ENCODE measurements at regions not wholly inside any gene's neighbourhood (a gene's known extent, or its start where the extent isn't known, plus 50 kb on each side); places are given as distances from the start of the nearest gene placed in this dataset.

DNA sequence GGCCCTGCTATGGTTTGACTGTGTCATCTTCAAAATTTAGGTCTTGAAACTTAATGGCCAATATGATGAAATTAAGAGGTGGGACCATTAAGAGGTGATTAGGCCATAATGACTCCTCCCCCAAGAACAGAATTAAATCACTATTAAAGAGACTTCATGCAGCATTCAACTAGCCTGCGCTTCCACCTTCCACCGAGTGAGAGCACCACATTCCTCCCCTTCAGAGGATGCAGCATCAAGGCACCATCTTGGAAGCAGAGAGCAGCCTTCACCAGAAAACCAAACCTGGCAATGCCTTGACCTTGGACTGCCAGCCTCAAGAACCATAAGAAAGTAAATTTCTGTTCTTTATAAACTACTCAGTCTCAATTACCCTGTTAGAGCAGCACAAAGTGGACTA is 371.1 kb upstream of the NFE2L3 start:
- DNase-seq (ENCODE audit: low spot score) = no peak

- no peak for DNase-seq (ENCODE audit: low spot score)
Measured at GRCh38 chr7:25781704-25782103, 370.3 kb upstream of the NFE2L3 start.

GRCh38 chr7:25786936-25787335 is 365.1 kb upstream of the NFE2L3 start:
- no peak for DNase-seq (ENCODE audit: low spot score)

- no peak for DNase-seq (ENCODE audit: low spot score)
Measured at GRCh38 chr7:25787336-25787735, 364.7 kb upstream of the NFE2L3 start.

GRCh38 chr7:25788371-25788770 is 363.6 kb upstream of the NFE2L3 start:
- no peak for DNase-seq (ENCODE audit: low spot score)

DNA sequence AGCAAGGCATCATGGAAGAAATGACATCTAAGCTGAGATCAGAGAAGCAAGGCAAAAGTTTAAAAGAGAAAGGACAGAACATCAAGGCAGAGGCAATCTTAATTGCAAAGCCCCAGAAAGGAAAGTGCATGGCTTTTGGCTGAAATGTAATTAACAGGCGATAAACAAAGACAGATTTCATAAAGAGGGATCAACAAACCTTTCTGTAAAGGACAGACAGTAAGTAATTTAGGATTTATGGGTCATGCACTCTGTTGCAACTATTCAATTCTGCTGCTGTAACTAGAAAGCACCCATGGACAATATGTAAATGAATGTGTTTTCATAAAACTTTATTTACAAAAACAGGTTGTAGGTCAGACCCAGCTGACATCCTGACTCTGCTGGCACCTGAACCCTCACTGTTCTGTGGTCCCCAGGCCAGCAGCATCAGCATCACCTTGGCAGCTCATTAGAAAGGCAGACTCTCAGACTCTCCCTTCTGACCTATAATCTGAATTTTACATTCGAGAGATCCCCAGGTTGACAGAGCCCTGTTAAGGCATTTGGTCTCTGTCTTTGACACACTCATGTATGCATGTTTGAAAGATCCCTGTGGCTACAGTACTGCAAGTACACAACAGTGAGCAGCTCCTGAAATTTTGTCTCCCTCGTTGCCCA is 362.9 kb upstream of the NFE2L3 start:
- no peak for DNase-seq (ENCODE audit: low spot score)

DNA sequence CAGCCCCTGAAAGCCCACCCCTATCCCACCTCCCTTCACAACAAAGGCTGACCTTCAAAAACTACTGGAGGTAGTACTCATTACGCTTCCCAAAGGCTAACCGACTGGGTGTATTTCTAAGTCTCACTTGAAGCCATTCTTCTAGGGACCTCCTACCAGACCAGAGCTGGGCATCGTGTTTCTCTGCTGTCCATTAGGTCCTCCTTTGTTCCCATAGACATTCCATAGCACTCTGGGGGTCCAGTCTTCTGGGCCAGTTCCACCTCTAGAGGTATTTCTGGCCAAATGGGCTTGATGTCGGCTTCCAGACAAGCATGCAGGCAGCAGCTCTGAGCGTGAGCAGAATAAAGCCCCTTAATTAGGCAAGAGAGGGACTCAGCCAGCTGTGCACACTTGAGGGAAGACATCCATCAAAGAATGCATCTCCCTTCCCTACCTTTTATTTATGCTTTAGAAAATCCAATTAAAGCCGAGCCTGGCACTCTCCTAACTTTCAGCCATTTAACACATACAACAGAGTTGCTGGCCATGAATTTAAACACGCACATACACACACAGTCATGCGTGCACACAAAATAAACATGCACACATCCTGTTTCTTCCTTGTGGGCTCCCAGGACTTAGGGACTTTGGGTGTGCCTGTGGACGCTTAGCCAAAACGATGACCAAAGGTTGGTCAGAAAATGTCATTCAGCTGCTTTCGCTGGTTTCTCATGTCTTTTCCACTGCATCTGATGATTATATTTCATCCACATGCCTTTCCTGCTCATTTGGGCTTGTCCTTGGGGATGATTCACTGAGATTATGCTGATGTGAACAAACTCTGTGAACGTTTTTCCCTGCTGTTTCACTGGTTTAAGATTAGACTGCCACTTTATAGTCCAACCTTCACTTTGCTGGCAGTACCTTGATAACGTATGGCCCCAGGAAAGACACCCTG is 362.0 kb upstream of the NFE2L3 start:
- DNase-seq (ENCODE audit: low spot score) = no peak

DNA sequence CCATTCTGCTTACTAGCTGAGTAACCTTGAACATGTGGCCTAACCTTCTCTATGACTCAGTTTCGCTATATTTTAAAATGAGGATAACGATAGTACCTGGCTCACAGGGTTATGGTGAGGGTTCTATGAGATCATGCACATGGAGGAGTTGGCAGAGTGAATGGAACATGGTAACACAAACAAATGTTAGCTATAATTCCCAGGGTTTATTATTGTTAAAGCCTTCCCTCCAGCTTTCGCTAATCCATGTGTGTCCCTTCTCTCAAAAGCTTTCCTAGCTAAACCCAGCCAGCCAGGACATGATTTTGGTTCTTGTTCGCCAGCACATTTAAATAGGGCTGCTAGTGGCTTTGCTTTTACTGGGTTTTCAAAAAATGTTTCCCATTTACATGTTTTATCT is 361.0 kb upstream of the NFE2L3 start:
- DNase-seq (ENCODE audit: low spot score) = no peak

DNA sequence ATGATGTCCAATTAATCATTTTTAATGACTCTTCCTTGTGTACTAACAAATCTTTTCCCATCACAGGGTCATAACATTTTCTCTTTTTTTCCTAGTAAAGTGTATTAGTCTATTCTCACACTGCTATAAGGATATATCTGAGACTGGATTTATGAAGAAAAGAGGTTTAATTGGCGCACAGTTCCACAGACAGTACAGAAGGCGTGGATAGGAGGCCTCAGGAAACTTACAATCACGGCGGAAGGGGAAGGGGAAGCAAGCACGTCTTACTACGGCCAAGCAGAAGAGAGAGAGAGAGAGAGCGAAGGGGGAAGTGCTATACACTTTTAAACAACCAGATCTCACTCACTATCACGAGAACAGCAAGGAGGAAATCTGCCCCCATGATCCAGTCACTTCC is 359.4 kb upstream of the NFE2L3 start:
- DNase-seq (ENCODE audit: low spot score) = no peak

- no peak for DNase-seq (ENCODE audit: low spot score)
Measured at GRCh38 chr7:25795824-25796235, 356.2 kb upstream of the NFE2L3 start.

DNA sequence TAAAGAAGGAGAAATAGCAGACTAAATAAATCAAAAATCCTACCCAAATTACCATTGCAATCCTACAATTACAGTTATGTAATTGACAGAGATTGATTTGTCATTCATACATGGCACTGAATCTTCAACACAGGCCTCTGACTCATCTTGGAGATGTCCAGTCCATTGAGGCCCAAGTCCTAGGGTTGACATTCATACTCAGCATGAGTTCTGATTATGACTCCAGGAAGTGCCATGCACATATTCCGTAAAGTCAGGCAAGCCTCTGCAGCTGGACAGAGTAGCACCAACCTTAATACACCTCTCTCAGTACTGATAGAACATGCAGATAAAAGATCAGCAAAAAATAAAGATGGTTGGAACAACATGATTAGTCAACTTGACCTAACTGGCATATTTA is 353.7 kb upstream of the NFE2L3 start:
- DNase-seq (ENCODE audit: low spot score) = no peak

DNA sequence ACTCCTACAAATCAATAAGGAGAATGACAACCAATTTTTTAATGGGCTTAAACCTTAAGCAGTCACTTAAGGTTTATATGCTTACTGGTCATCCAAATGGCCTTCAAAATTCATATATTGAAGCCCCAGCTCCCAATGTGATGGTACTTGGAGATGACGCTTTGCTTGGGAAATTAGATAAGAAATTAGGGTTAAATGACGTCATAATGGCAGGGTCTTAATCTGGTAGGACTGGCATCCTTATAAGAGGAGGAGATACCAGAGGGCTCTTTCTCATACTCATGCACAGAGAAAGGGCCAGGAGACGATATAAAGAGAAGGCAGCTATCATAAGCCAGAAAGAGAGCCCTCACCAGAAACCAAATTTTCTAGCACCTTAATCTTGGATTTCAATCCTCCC is 350.8 kb upstream of the NFE2L3 start:
- no peak for DNase-seq (ENCODE audit: low spot score)

GRCh38 chr7:25802057-25802456 is 349.9 kb upstream of the NFE2L3 start:
- no peak for DNase-seq (ENCODE audit: low spot score)

- no peak for DNase-seq (ENCODE audit: low spot score)
Measured at GRCh38 chr7:25802473-25802872, 349.5 kb upstream of the NFE2L3 start.

DNA sequence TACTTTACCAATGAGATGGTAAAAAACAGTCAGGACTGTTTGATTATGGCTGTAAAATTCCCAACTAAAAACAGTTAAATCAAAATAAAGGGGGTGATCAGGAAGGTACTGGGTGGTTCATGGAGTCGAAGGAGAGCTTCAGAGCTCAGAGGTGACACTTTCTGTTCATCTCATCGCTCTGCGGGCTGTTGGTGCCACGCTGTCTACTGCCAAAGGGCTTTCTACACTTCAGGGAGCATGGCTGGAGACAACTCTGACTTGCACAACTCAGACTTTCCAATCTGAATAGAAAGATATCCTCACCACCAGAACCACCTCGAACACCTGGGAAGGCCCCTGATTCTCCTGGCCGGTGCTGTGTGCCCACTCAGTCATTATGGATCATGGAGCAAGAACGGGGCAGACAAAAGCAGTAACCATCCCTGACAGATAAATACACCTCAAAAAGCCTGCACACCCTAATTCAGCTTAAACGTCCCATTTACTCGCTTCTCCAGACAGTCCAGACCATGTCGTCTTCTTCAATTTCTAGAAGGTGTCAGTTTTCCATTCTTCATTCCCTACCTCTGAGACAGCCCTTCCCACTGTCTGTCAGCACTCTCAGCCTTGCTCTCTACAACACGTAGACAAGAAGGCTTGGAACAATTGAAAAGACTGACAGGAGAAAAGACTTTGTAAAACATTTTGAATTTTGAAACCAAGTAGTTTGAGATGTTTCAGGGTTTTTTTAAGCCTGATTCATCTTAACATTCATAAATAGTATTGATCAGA is 348.7 kb upstream of the NFE2L3 start:
- no peak for DNase-seq (ENCODE audit: low spot score)

GRCh38 chr7:25804154-25804553 is 347.8 kb upstream of the NFE2L3 start:
- DNase-seq (ENCODE audit: low spot score) = no peak

DNA sequence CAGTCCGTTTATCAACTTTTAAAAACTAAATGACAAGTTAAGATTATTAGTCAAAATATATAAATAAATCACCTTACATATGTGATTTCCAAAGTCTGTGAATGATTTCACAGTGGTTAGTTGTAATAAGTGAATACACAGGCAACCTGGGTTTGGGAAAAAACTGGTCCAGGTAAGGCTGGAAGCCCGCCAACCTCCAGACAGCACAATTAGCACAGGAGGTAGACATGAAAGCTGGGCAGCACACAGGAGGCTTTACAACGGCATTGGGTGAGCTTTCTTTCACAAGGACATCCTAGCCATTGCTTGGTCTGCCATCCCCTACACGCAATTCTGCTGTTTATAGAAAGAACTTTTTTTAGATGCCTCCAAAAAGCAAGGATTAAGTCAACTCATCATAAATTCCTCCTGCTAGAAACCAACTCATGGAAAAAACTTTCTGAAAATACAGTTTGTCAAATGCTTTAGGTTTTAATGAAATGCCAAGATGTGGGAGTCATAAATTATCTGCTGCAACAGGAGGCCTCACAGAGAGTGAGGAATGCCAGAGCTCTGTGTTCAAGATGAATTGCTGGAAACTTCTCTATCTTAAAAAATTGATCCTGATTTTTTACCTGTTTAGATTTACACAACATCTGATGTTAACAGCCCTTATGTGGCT is 346.8 kb upstream of the NFE2L3 start:
- no peak for DNase-seq (ENCODE audit: low spot score)

DNA sequence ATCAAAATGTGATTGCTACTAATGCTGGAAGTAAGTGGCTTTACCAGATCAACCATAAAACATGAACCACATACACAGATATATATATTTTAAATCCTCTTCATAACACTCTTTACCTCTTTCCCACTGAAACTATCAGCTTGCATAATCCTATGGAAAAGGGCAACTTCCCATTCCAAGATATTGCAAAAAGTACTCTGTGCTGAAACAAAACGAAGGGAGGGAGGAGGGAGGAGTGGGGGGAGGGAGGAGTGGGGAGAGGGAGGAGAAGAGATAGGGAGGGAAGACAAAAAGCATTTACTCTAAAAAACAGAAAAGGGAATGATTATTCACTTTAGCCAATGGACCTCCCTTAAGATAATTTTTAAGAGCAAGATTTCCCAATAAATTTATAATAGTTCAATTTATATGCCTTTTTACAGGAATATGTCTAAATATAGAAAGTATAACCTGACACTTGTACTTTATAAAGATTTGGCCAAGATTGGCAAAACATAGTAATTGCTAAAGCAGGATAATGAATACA is 344.8 kb upstream of the NFE2L3 start:
- no peak for DNase-seq (ENCODE audit: low spot score)

- no peak for DNase-seq (ENCODE audit: low spot score)
Measured at GRCh38 chr7:25809441-25809840, 342.6 kb upstream of the NFE2L3 start.

GRCh38 chr7:25812086-25812850 is 339.7 kb upstream of the NFE2L3 start:
- no peak for DNase-seq (ENCODE audit: low spot score)

- DNase-seq (ENCODE audit: low spot score) = no peak
Measured at GRCh38 chr7:25813381-25813780, 338.6 kb upstream of the NFE2L3 start.
